Psoas muscle (tissue), 7 donors: ENCODE measurements at regions not wholly inside any gene's neighbourhood (a gene's known extent, or its start where the extent isn't known, plus 50 kb on each side); places are given as distances from the start of the nearest gene placed in this dataset.
"Not testable (repeated sequence)": the region's sequence is repeated elsewhere in the genome, so short reads cannot be mapped to it uniquely, and the experiment has no call there.

Source experiments
- ATAC-seq, 4 donors: fragments of 200-7000 bp; cut with Tn5 transposase; one replicate each; pipeline ENCODE4 v1.9.1; 2020; ENCODE audit warnings: moderate library complexity in 3 of 4, mild to moderate bottlenecking in 2 of 4
- DNase-seq, 2 donors: peaks; one replicate each; pipeline ENCODE4 v3.0.0-alpha.2; 2020
- H3K27ac ChIP-seq: fragments of 200-600 bp; one replicate; pipeline ENCODE4 v1.8.0; 2022
- H3K27me3 ChIP-seq, 3 donors: fragments of 200-600 bp in 1 of 3; one replicate each; pipeline versions ENCODE4 v1.6.1 to v1.8.0; 2013 to 2022; ENCODE audit warnings: low read length in 2 of 3, mild to moderate bottlenecking in 2 of 3, moderate library complexity in 1 of 3; ENCODE audit not compliant: insufficient read depth in 3 of 3
- H3K36me3 ChIP-seq, 2 donors: fragments of 200-600 bp in 1 of 2; one replicate each; pipeline versions ENCODE4 v1.6.1 to v1.8.0; 2013 to 2022; ENCODE audit warnings: low read depth in 1 of 2, mild to moderate bottlenecking in 1 of 2, moderate library complexity in 1 of 2; ENCODE audit not compliant: insufficient read depth in 1 of 2
- H3K4me1 ChIP-seq: fragments of 200-600 bp; one replicate; pipeline ENCODE4 v1.8.0; 2022
- H3K4me3 ChIP-seq: fragments of 200-600 bp; one replicate; pipeline ENCODE4 v1.8.0; 2022; ENCODE audit warnings: mild to moderate bottlenecking
- H3K9me3 ChIP-seq: fragments of 200-600 bp; one replicate; pipeline ENCODE4 v1.8.0; 2022
- WGBS, 3 donors: extraction: QIAGEN DNeasy Blood & Tissue Kit; methylation state at CpG; one replicate each; pipeline versions ENCODE4 v1.1.6 to v1.1.7; 2013; 5-methylcytosine and 5-hydroxymethylcytosine counted together
- intact Hi-C, 2 donors: fragments of 100-400 bp; cut with DNase I; formaldehyde crosslinking; loops; one replicate each; pipeline versions ENCODE4 v1.11.0 to v1.14.2; 2022
- TF ChIP-seq, protein P1 (sequence below): fragments of 200-600 bp; IDR thresholded peaks from one replicate; pipeline ENCODE4 v1.8.0; 2022; ENCODE audit warnings: antibody characterized with exemption
- donor health status: healthy with polysubstance abuse.
- donor health status: DM: no; HTN: no; CAD: no; lungs with moderate emphysema.
- donor health status: Bipolar disorder and iron deficiency.
- donor health status: healthy.
- donor health status: DM: yes; HTN: yes; CAD: no.
- donor health status: DM: no; HTN: no; CAD: no.
- donor health status: DM: yes; HTN: yes; CAD: no.

DNA sequence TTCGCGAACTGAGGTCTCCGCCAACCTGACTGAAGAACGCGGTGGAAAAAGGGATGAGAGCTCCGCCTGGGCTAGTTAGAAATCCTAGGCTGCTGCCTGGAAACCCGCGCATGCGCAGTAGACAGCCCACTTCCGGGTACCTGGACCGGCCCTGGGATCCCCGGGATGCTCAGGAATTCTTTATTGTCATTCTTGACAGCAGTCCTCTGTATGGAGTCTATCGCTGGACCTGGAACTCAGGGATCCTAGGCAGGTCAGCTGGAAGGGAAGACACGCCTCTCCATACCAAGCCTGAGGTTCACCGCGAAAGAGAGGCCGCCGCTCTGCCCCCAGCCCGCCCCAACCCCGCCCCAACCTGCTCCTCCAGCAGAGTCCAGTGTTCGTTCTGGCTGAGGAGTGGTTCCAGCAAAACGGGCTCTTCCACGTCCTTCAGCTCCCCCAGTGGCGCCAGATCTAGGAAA, 1379.2 kb upstream of the DEFB115 start:
- DNase-seq (peak in 1 of 2 donors; percentile 55), ATAC-seq (peak; percentile 29 to 48 (median 38))
- Histone ChIP-seq H3K4me3 (no peak overlapping the region), H3K27ac (no peak overlapping the region), H3K27me3 (no peaks in the 10 kb centered on the region), H3K9me3 (no peaks in the 10 kb centered on the region), H3K36me3 (no peaks in the 10 kb centered on the region), H3K4me1 (no peaks in the 10 kb centered on the region)
- intact Hi-C loops: loop anchor here in 1 of 2 donors (10.0 kb wide), 1 partner anchor 764 kb away; no protein-coding TSS in a partner anchor
- WGBS, 3 donors: 39 to 44% (median 43%) methylated on average over 24 of the region's 24 CpGs
- TF ChIP-seq, protein P1, sequence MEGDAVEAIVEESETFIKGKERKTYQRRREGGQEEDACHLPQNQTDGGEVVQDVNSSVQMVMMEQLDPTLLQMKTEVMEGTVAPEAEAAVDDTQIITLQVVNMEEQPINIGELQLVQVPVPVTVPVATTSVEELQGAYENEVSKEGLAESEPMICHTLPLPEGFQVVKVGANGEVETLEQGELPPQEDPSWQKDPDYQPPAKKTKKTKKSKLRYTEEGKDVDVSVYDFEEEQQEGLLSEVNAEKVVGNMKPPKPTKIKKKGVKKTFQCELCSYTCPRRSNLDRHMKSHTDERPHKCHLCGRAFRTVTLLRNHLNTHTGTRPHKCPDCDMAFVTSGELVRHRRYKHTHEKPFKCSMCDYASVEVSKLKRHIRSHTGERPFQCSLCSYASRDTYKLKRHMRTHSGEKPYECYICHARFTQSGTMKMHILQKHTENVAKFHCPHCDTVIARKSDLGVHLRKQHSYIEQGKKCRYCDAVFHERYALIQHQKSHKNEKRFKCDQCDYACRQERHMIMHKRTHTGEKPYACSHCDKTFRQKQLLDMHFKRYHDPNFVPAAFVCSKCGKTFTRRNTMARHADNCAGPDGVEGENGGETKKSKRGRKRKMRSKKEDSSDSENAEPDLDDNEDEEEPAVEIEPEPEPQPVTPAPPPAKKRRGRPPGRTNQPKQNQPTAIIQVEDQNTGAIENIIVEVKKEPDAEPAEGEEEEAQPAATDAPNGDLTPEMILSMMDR: no peak

DNA sequence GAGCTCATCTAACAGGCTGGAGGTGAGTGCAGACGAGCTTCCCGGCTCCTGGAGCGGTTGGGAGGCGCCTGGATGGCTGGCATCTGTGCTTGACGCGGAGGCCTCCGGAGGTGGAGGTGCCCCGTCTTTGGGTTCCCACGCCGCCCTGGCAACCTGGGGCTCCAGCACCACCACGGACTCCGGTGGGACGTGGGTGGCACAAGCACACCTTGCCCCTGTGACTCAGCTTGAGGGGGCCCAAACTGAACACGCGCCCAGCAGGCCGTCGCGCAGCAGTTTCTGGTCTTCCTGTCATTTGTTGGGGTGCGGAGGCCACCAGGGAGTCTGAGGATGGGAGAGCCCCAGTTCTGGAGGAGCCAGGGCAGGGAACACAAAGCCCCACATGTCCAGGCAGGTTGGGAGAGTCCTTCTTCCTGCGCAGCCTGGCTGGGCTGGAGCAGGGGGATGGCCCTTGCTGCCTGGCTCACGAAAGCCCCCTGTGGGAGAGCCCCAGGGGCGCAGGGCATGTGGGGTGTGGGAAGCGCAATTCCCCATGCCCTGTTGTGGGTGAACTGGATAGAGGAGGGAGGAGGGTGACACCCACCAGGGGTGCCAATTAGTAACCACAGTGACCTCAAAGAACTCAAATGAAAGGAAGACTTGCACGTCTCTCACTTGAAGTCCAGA, 1378.6 kb upstream of the DEFB115 start:
- ATAC-seq: peak in 3 of 4 donors; percentile 46 to 59 (median 48)
- intact Hi-C loops: loop anchor here in 1 of 2 donors (10.0 kb wide), 1 partner anchor 764 kb away; no protein-coding TSS in a partner anchor
- TF ChIP-seq, protein P1: no peak
- WGBS, 3 donors: 45 to 49% (median 47%) methylated on average over 24 of the region's 24 CpGs
- no peaks in the 10 kb centered on the region for H3K27me3 ChIP-seq
- H3K36me3 ChIP-seq: no peaks in the 10 kb centered on the region
- peak in 1 of 2 donors; percentile 55 for DNase-seq
- H3K9me3 ChIP-seq: no peaks in the 10 kb centered on the region
- no peak overlapping the region for H3K4me3 ChIP-seq
- no peak overlapping the region for H3K27ac ChIP-seq
- H3K4me1 ChIP-seq: no peaks in the 10 kb centered on the region

DNA sequence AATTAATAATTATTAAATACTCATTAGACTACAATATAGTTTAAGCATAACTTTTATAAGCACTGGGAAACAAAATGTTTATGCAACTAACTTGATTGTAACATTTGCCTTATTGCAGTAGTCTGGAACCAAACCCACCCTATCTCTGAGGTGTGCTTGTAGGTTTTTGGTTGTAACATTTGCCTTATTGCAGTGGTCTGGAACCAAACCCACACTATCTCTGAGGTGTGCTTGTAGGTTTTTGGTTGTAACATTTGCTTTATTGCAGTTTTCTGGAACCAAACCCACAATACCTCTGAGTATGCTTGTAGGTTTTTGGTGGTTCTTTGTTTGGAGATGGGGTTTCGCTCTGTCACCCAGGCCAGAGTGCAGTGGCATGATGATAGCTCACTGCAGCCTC, 1376.4 kb upstream of the DEFB115 start:
- H3K27me3 ChIP-seq, H3K9me3 ChIP-seq, intact Hi-C loops, H3K36me3 ChIP-seq, H3K27ac ChIP-seq, ATAC-seq, H3K4me3 ChIP-seq, DNase-seq, H3K4me1 ChIP-seq: not testable (repeated sequence)
- WGBS, 3 donors: 85 to 96% (median 87%) methylated on average over 1 of the region's 1 CpG

DNA sequence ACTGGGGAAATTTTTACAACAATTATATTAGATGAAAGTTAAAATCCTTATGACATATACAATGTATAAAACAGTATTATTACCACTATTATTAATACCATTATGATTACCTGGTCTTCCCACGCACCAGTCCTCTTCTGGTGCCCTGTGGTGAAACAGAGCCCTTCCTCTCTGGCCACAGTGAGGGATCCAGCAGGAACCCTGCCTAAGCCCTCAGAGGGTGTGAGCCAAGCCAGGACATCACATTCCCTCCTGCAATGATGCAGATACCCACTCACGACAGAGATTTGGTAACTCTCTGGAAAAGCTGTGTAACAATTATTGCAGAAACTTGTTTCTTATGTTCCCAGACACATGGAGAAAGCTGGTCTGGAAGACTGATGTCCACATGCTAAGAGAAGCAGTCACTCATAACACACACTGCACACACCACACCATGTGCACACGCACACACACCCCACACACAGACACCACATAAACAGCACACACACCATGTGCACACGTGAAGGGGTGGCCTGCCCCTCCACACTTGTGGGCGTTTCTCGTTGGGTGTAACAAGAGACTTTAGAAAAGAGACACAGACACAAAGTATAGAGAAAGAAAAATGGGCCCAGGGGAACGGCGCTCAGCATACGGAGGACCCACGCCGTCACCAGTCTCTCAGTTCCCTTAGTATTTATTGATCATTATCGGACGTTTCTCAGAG, 1373.8 kb upstream of the DEFB115 start:
- H3K27ac ChIP-seq, intact Hi-C loops, DNase-seq, H3K36me3 ChIP-seq, H3K9me3 ChIP-seq, H3K4me3 ChIP-seq, H3K4me1 ChIP-seq, ATAC-seq, H3K27me3 ChIP-seq: not testable (repeated sequence)
- WGBS, 3 donors: 60 to 66% (median 62%) methylated on average over 13 of the region's 13 CpGs

DNA sequence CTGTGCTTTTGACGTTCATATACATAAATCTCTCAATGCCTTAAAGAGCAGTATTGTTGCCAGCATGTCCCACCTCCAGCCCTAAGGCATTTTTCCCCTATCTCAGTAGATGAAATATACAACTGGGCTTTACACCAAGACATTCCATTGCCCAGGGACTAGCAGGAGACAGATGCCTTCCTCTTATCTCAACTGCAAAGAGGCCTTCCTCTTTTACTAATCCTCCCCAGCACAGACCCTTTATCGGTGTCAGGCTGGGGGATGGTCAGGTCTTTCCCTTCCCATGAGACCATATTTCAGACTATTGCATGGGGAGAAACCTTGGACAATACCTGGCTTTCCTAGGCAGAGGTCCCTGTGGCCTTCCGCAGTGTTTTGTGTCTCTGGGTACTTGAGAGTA, 1373.1 kb upstream of the DEFB115 start:
- H3K9me3 ChIP-seq, H3K4me3 ChIP-seq, intact Hi-C loops, H3K4me1 ChIP-seq, H3K27ac ChIP-seq, H3K36me3 ChIP-seq, H3K27me3 ChIP-seq, DNase-seq, ATAC-seq: not testable (repeated sequence)
- 61 to 73% (median 69%) methylated on average over 3 of the region's 3 CpGs for WGBS, 3 donors

DNA sequence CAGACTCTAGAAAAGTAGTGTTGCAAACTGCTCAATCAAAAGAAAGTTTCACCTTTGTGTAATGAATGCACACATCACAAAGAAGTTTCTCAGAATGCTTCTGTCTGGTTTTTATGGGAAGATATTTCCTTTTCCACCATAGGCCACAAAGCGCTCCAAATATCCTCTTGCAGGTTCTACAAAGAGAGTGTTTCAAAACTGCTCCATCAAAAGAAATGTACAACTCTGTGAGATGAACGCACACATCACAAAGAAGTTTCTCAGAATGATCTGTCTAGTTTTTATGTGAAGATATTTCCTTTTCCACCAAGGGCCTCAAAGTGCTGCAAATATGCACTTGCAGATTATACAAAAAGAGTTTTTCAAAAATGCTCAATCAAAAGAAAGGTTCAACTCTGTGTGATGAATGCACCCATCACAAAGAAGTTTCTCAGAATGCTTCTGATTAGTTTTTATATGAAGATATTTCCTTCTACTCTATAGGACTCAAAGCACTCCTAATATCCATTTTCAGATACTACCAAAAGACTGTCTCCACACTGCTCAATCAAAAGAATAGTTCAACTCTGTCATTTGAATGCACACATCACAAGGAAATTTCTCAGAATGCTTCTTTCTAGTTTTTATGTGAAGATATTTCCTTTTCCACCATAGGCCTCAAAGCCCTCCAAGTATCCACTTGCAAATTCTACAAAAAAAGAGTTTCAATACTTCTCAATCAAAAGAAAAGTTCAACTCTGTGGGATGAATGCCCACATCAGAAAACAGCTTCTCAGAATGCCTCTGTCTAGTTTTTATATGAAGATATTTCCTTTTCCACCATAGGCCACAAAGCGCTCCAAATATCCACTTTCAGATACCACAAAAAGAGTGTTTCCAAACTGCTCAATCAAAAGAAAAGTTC, 1371.9 kb upstream of the DEFB115 start:
- WGBS, 3 donors: 25 to 50% (median 43%) methylated on average over 2 of the region's 3 CpGs
- H3K4me3 ChIP-seq, H3K27ac ChIP-seq, DNase-seq, H3K9me3 ChIP-seq, H3K4me1 ChIP-seq, H3K27me3 ChIP-seq, H3K36me3 ChIP-seq, intact Hi-C loops: not testable (repeated sequence)
- ATAC-seq: peak in 2 of 4 donors; percentile 47 to 56

DNA sequence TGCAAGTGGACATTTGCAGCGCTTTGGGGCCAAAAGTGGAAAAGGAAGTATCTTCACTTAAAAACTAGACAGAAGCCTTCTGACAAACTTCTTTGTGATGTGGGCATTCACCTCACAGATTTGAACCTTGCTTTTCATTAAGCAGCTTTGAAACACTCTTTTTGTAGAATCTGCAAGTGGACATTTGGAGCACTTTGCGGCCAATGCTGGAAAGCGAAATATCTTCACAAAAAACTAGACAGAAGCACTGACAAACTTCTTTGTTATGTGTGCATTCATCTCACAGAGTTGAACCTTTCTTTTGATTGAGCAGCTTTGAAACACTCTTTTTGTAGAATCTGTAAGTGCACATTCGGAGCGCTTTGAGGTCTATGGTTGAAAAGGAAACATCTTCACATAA, 1365.9 kb upstream of the DEFB115 start:
- H3K27me3 ChIP-seq, H3K27ac ChIP-seq, H3K4me1 ChIP-seq, H3K9me3 ChIP-seq, DNase-seq, ATAC-seq, H3K4me3 ChIP-seq, H3K36me3 ChIP-seq: not testable (repeated sequence)
- intact Hi-C loops: loop anchor here in 1 of 2 donors (2.0 kb wide), 1 partner anchor 685 kb away; no protein-coding TSS in a partner anchor
- WGBS, 3 donors: 88 to 90% (median 90%) methylated on average over 5 of the region's 5 CpGs
